ENCODE measurements at regions not wholly inside any gene's neighbourhood (a gene's known extent, or its start where the extent isn't known, plus 50 kb on each side); places are given as distances from the start of the nearest gene placed in this dataset.
A peak's percentile ranks its signal among the peaks of the same experiment; 100 is the strongest.

- Histone ChIP-seq H3K4me3 (no peak overlapping the region), H3K4me1 (no peaks in the 10 kb centered on the region), H3K9me3 (no peaks in the 10 kb centered on the region), H3K27me3 (ENCODE audit: low read depth) (no peaks in the 10 kb centered on the region), H3K36me3 (replicated peaks) (no peaks in the 10 kb centered on the region)
- in situ Hi-C loops (cut with MboI; ENCODE audit: low sequenced_read_pairs): no loop called here
- no peak for DNase-seq (ENCODE audit: low spot score in 2 of 2)
Measured at GRCh38 chr20:41782730-41783406, 164.7 kb upstream of the CHD6 start.

GRCh38 chr20:41782255-41782654 lies 164.1 kb upstream of the CHD6 start:
- in situ Hi-C loops (cut with MboI; ENCODE audit: low sequenced_read_pairs): no loop called here
- no peaks in the 10 kb centered on the region for H3K9me3 ChIP-seq
- no peak for DNase-seq (ENCODE audit: low spot score in 2 of 2)
- H3K36me3 ChIP-seq (replicated peaks): no peaks in the 10 kb centered on the region
- H3K4me1 ChIP-seq: no peaks in the 10 kb centered on the region
- no peaks in the 10 kb centered on the region for H3K27me3 ChIP-seq (ENCODE audit: low read depth)
- H3K4me3 ChIP-seq: no peak overlapping the region

GRCh38 chr20:41776421-41776820 lies 158.2 kb upstream of the CHD6 start:
- no peaks in the 10 kb centered on the region for H3K36me3 ChIP-seq (replicated peaks)
- in situ Hi-C loops (cut with MboI; ENCODE audit: low sequenced_read_pairs): no loop called here
- no peak for DNase-seq (ENCODE audit: low spot score in 2 of 2)
- H3K9me3 ChIP-seq: no peaks in the 10 kb centered on the region
- H3K27me3 ChIP-seq (ENCODE audit: low read depth): no peaks in the 10 kb centered on the region
- H3K4me3 ChIP-seq: no peak overlapping the region
- no peaks in the 10 kb centered on the region for H3K4me1 ChIP-seq

- Histone ChIP-seq H3K9me3 (no peaks in the 10 kb centered on the region), H3K4me3 (no peak overlapping the region), H3K4me1 (no peaks in the 10 kb centered on the region), H3K36me3 (replicated peaks) (no peaks in the 10 kb centered on the region), H3K27me3 (ENCODE audit: low read depth) (no peaks in the 10 kb centered on the region)
- DNase-seq (ENCODE audit: low spot score in 2 of 2): no peak
- in situ Hi-C loops (cut with MboI; ENCODE audit: low sequenced_read_pairs): no loop called here
Measured at GRCh38 chr20:41774291-41774690, 156.1 kb upstream of the CHD6 start.

GRCh38 chr20:41770965-41771364 lies 152.8 kb upstream of the CHD6 start:
- in situ Hi-C loops (cut with MboI; ENCODE audit: low sequenced_read_pairs): no loop called here
- no peak for DNase-seq (ENCODE audit: low spot score in 2 of 2)
- Histone ChIP-seq H3K9me3 (no peaks in the 10 kb centered on the region), H3K36me3 (replicated peaks) (no peaks in the 10 kb centered on the region), H3K4me1 (no peaks in the 10 kb centered on the region), H3K4me3 (no peak overlapping the region), H3K27me3 (ENCODE audit: low read depth) (no peaks in the 10 kb centered on the region)

- in situ Hi-C loops (cut with MboI; ENCODE audit: low sequenced_read_pairs): no loop called here
- no peaks in the 10 kb centered on the region for H3K4me1 ChIP-seq
- no peak overlapping the region for H3K4me3 ChIP-seq
- no peaks in the 10 kb centered on the region for H3K27me3 ChIP-seq (ENCODE audit: low read depth)
- H3K9me3 ChIP-seq: no peaks in the 10 kb centered on the region
- no peaks in the 10 kb centered on the region for H3K36me3 ChIP-seq (replicated peaks)
- no peak for DNase-seq (ENCODE audit: low spot score in 2 of 2)
Measured at GRCh38 chr20:41770427-41770826, 152.2 kb upstream of the CHD6 start.

- in situ Hi-C loops (cut with MboI; ENCODE audit: low sequenced_read_pairs): no loop called here
- no peak for DNase-seq (ENCODE audit: low spot score in 2 of 2)
- H3K36me3 ChIP-seq (replicated peaks): no peaks in the 10 kb centered on the region
- H3K27me3 ChIP-seq (ENCODE audit: low read depth): no peaks in the 10 kb centered on the region
- no peaks in the 10 kb centered on the region for H3K4me1 ChIP-seq
- H3K9me3 ChIP-seq: no peaks in the 10 kb centered on the region
- H3K4me3 ChIP-seq: no peak overlapping the region
Measured at GRCh38 chr20:41769592-41770018, 151.4 kb upstream of the CHD6 start.

- Histone ChIP-seq H3K4me3 (no peak overlapping the region), H3K9me3 (no peaks in the 10 kb centered on the region), H3K36me3 (replicated peaks) (no peaks in the 10 kb centered on the region), H3K4me1 (no peaks in the 10 kb centered on the region), H3K27me3 (ENCODE audit: low read depth) (no peaks in the 10 kb centered on the region)
- DNase-seq (ENCODE audit: low spot score in 2 of 2): no peak
- in situ Hi-C loops (cut with MboI; ENCODE audit: low sequenced_read_pairs): no loop called here
Measured at GRCh38 chr20:41750137-41750536, 132.0 kb upstream of the CHD6 start.

- Histone ChIP-seq H3K27me3 (ENCODE audit: low read depth) (no peaks in the 10 kb centered on the region), H3K9me3 (no peaks in the 10 kb centered on the region), H3K36me3 (replicated peaks) (no peaks in the 10 kb centered on the region), H3K4me3 (no peak overlapping the region), H3K4me1 (no peaks in the 10 kb centered on the region)
- no peak for DNase-seq (ENCODE audit: low spot score in 2 of 2)
- in situ Hi-C loops (cut with MboI; ENCODE audit: low sequenced_read_pairs): loop anchor here (25.0 kb wide), 2 partner anchors 1438 to 1663 kb away; partner anchors contain the start of gene PTPRT
Measured at GRCh38 chr20:41748756-41749582, 130.8 kb upstream of the CHD6 start.

- DNase-seq (ENCODE audit: low spot score in 2 of 2): no peak
- no peaks in the 10 kb centered on the region for H3K27me3 ChIP-seq (ENCODE audit: low read depth)
- no peaks in the 10 kb centered on the region for H3K36me3 ChIP-seq (replicated peaks)
- in situ Hi-C loops (cut with MboI; ENCODE audit: low sequenced_read_pairs): loop anchor here (25.0 kb wide), 2 partner anchors 1439 to 1664 kb away; partner anchors contain the start of gene PTPRT
- H3K4me1 ChIP-seq: no peaks in the 10 kb centered on the region
- no peaks in the 10 kb centered on the region for H3K9me3 ChIP-seq
- no peak overlapping the region for H3K4me3 ChIP-seq
Measured at GRCh38 chr20:41748051-41748450, 129.9 kb upstream of the CHD6 start.

GRCh38 chr20:41747226-41747625 lies 129.0 kb upstream of the CHD6 start:
- H3K27me3 ChIP-seq (ENCODE audit: low read depth): no peaks in the 10 kb centered on the region
- H3K36me3 ChIP-seq (replicated peaks): no peaks in the 10 kb centered on the region
- in situ Hi-C loops (cut with MboI; ENCODE audit: low sequenced_read_pairs): loop anchor here (25.0 kb wide), 2 partner anchors 1440 to 1665 kb away; partner anchors contain the start of gene PTPRT
- no peak for DNase-seq (ENCODE audit: low spot score in 2 of 2)
- no peak overlapping the region for H3K4me3 ChIP-seq
- H3K4me1 ChIP-seq: no peaks in the 10 kb centered on the region
- no peaks in the 10 kb centered on the region for H3K9me3 ChIP-seq

GRCh38 chr20:41746635-41747034 lies 128.5 kb upstream of the CHD6 start:
- in situ Hi-C loops (cut with MboI; ENCODE audit: low sequenced_read_pairs): loop anchor here (25.0 kb wide), 2 partner anchors 1441 to 1666 kb away; partner anchors contain the start of gene PTPRT
- no peaks in the 10 kb centered on the region for H3K9me3 ChIP-seq
- H3K36me3 ChIP-seq (replicated peaks): no peaks in the 10 kb centered on the region
- DNase-seq (ENCODE audit: low spot score in 2 of 2): no peak
- no peaks in the 10 kb centered on the region for H3K4me1 ChIP-seq
- H3K27me3 ChIP-seq (ENCODE audit: low read depth): no peaks in the 10 kb centered on the region
- no peak overlapping the region for H3K4me3 ChIP-seq

GRCh38 chr20:41738604-41739206 lies 120.5 kb upstream of the CHD6 start:
- H3K4me1 ChIP-seq: no peaks in the 10 kb centered on the region
- in situ Hi-C loops (cut with MboI; ENCODE audit: low sequenced_read_pairs): loop anchor here (25.0 kb wide), 2 partner anchors 1449 to 1674 kb away; partner anchors contain the start of gene PTPRT
- no peak overlapping the region for H3K4me3 ChIP-seq
- no peaks in the 10 kb centered on the region for H3K36me3 ChIP-seq (replicated peaks)
- no peaks in the 10 kb centered on the region; the same call in 1 of the 2 replicates for H3K27me3 ChIP-seq (ENCODE audit: low read depth)
- peak; percentile 13 to 64 for DNase-seq (ENCODE audit: low spot score in 2 of 2)
- no peaks in the 10 kb centered on the region for H3K9me3 ChIP-seq

- in situ Hi-C loops (cut with MboI; ENCODE audit: low sequenced_read_pairs): loop anchor here (25.0 kb wide), 2 partner anchors 1451 to 1676 kb away; partner anchors contain the start of gene PTPRT
- no peak for DNase-seq (ENCODE audit: low spot score in 2 of 2)
- Histone ChIP-seq H3K4me1 (no peaks in the 10 kb centered on the region), H3K4me3 (no peak overlapping the region), H3K36me3 (replicated peaks) (no peaks in the 10 kb centered on the region), H3K9me3 (no peaks in the 10 kb centered on the region), H3K27me3 (ENCODE audit: low read depth) (no peaks in the 10 kb centered on the region; the same call in 1 of the 2 replicates)
Measured at GRCh38 chr20:41735949-41736348, 117.8 kb upstream of the CHD6 start.
